HG03095 (cell line): ENCODE measurements at regions not wholly inside any gene's neighbourhood (a gene's known extent, or its start where the extent isn't known, plus 50 kb on each side); places are given as distances from the start of the nearest gene placed in this dataset.

Experiments used
- ATAC-seq: cut with Tn5 transposase; IDR thresholded peaks from one replicate; pipeline ENCODE4 v1.9.1; 2021; ENCODE audit warnings: moderate library complexity; ENCODE audit not compliant: unreplicated experiment

- no peak for ATAC-seq
These were observed 357.3 kb upstream of the XYLT1 start for GRCh38 chr16:17828012-17828411.

DNA sequence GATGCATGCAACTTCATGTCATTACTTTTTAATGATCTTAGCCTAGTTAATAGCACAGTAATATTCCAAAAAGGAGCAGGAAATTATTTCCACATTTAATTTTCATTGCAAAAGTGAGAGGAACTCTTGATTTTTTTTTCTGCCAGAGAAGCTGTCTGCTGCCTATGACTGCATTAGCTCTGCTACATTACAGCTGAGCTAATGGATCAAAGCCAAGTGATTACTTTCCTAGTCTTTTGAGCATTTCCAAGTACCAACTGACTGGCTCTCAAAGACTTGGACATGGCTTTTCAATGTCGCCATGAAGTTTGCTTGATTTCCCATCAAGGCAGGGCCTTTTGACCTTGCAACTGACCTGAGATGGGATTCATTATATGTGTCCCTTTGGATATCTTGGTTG is 356.6 kb upstream of the XYLT1 start:
- ATAC-seq: no peak

GRCh38 chr16:17817943-17818342 is 347.2 kb upstream of the XYLT1 start:
- no peak for ATAC-seq

GRCh38 chr16:17817260-17817659 is 346.5 kb upstream of the XYLT1 start:
- ATAC-seq: no peak

DNA sequence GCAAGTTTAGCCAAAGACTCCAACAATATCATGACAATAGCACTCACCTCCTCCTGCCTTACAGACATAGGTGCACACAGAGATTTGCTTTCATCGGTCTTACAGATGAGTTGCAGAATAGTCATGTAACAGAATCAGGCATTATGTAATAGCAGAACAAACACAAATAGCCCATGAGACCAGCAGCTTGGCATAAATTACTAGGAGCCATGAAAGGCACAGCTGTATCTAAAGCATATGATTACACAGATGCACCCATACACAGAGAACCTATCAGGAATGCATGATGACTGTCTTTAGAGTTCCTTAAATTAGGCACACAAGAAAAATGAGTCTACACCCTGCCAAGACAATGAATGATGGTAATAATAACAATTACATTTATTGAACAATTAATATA is 342.0 kb upstream of the XYLT1 start:
- ATAC-seq: no peak

DNA sequence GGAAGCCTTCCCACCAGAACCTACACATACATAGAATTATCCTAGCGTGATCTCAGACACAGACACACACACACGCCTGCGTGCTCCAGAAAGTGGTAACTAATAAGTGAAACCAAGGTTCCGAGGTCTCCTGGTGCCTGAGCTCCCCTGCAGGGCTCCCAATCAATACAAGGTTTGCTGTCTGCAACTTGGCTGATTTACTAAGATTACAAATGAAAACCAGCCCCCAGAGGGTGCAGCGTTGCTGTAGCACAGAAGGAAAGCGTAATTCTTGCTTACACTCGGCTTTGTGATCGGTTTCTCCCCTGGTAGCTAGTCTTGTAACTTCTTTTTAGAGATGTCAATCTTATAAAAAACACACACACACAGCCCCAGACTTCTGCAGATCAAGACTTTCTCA is 334.1 kb upstream of the XYLT1 start:
- ATAC-seq: no peak

DNA sequence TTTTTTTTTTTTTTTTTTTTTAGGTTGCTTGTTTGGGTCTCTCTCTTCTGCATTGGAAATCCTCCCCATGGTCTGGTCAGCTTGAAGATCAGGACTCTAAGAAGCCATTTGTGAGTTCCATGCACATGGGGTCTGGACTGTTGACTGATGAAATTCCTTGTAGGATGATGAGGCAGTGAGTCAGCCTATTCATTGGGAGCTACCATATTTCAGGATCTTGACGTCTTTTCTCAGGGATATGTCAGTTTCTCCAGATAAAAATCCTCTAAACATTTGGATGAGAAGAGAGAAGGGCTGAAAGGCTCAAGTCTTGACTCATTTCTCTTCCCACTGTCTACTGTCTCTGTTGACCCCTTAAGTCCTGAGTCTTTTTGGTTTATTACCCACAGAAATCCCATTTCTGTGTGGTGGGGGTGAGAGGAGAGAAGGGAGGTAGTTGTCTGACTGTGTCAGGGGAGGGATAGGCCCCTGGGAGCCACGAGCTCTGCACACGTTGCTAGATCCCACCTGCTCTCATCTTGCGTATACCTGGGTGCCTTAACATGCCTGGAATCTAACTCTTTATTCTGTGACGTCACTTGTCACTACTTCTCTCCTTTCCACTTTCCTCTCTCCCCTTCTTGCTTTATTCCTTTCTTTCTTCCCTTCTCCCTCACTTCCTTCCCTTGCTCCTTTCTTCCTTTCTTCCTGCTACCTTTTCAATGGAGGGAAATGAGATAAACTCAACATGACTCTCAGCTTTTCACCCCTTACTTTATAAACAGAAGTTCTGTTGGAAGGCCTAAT is 333.1 kb upstream of the XYLT1 start:
- no peak for ATAC-seq

DNA sequence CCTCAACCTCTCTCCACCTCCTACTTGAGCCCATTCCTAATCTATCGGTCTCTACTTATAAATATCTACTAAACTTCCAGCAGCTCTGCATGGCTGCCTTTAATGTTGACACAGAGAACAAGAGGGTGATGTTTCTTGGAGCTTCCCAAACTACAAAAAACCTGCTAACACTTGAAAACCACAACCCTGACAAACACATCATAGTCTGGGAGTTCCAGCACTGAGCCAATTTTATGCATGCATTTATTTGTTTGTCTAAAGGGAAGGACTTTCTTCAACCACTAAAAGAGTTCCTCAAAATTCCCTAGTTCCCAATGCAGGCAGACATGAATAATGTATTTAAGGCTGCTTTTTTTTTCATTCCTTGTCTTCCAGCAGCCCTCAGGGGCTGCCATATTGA is 331.8 kb upstream of the XYLT1 start:
- ATAC-seq: no peak

- ATAC-seq: no peak
These were observed 330.3 kb upstream of the XYLT1 start for GRCh38 chr16:17801068-17801467.

DNA sequence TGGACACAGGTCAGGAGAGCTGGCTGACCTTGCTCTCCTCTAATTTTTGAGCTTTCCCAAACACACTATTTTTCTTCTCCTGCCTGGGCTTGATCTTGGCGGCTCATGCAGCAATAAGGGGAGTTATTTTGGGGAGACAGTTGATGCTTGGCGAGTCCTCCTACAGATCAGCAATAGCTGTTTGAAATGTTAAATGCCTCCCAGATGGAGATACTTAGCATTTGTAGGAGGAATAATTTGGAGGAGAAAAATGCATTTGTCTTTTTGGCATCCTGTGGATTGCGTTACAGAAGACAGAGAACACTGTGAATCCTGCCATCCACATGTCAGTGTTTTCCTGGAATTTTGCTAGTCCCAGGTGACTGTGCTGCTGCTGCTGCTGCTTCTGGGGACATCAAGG is 328.0 kb upstream of the XYLT1 start:
- no peak for ATAC-seq

GRCh38 chr16:17793354-17793753 is 322.6 kb upstream of the XYLT1 start:
- no peak for ATAC-seq

- no peak for ATAC-seq
These were observed 313.3 kb upstream of the XYLT1 start for GRCh38 chr16:17784073-17784472.

DNA sequence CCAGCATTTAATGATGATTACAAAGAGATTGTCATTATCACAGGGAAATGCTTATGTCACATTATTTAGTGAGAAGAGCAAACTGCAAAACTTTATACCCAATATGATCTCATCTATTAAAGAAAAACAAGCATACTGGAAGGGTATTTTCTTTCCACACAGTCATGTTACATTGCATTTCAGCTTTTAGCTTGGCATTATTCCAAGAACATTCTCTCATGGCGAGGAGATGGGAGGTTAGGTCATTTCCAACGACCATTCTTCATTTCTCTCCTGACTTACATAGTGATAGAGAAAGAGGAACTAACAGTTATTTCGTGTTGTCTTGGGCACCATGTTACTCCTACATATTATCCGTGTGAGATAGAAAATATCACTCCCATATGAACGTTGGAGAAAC is 309.4 kb upstream of the XYLT1 start:
- no peak for ATAC-seq

GRCh38 chr16:17777408-17777863 is 306.7 kb upstream of the XYLT1 start:
- ATAC-seq: no peak

- ATAC-seq: no peak
These were observed 306.1 kb upstream of the XYLT1 start for GRCh38 chr16:17776888-17777287.

DNA sequence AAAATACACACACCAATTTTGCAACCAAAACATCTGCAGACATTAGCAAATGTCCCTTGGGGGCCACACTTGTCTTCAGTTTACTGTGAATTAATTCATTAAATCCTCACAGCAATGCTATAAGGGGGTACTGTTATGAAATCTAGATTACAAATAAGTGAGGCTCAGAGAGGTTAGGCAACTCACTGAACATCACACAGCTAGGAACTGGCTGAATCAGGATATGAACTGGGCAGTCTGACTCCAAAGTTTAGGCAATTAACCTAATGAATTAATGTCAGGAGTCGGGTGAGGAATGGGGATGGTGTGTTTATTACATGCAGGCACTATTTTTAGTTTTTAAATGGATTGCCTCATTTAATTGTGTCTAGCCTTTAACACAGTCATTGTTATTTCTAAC is 305.7 kb upstream of the XYLT1 start:
- ATAC-seq: no peak

- ATAC-seq: no peak
These were observed 304.3 kb upstream of the XYLT1 start for GRCh38 chr16:17775061-17775460.

DNA sequence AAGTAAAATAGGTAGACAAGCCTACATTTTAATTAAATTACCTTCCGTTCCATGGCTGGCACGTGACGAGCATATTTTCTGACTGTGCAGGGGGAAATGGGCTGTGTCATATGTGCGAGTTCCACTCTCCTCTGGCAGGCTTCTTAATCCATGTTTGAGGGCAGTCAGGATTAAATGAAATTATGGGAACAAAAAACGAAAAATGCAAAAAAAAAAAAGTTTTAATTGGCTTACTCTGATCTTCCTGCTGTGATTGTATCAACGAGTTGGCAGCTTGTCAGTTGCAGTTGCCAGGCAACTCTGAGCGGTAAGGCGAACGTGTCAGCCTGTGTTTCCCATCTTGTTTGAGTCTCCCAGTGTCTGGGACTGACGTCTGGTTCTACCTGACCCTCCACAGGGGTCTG is 302.9 kb upstream of the XYLT1 start:
- ATAC-seq: no peak

GRCh38 chr16:17770104-17770503 is 299.3 kb upstream of the XYLT1 start:
- no peak for ATAC-seq

- no peak for ATAC-seq
These were observed 298.3 kb upstream of the XYLT1 start for GRCh38 chr16:17769065-17769464.

- ATAC-seq: no peak
These were observed 297.5 kb upstream of the XYLT1 start for GRCh38 chr16:17768257-17768656.

- ATAC-seq: no peak
These were observed 295.3 kb upstream of the XYLT1 start for GRCh38 chr16:17766012-17766411.
